ENCODE measurements at regions not wholly inside any gene's neighbourhood (a gene's known extent, or its start where the extent isn't known, plus 50 kb on each side); places are given as distances from the start of the nearest gene placed in this dataset.

GRCh38 chrX:43525901-43526610 is 130.0 kb upstream of the MAOA start:
- no peak overlapping the region for H3K4me2 ChIP-seq (ENCODE audit: insufficient read depth in 1 of 2, low read depth in 2 of 2, low read length in 2 of 2)
- no peak overlapping the region for H2BK20ac ChIP-seq (ENCODE audit: low read length)
- no peaks in the 10 kb centered on the region for H3K23me2 ChIP-seq (ENCODE audit: low read depth, low read length)
- DNase-seq (ENCODE audit: low read depth in 1 of 2, low spot score in 2 of 2) (no peak), FAIRE-seq (no peak)
- H3K4me1 ChIP-seq (replicated peaks in 1 of 4; ENCODE audit: control insufficient read depth in 3 of 4, insufficient read depth in 4 of 4, low read length in 3 of 4): no peaks in the 10 kb centered on the region
- H3K56ac ChIP-seq (replicated peaks; ENCODE audit: insufficient read length, low read depth, low read length): no peak overlapping the region
- H2AK5ac ChIP-seq (ENCODE audit: low read depth, low read length): no peak overlapping the region
- no peak overlapping the region for H3K18ac ChIP-seq (ENCODE audit: extremely low read depth, low read length)
- H2BK5ac ChIP-seq (ENCODE audit: low read depth, low read length): no peak overlapping the region
- H3K23ac ChIP-seq (ENCODE audit: insufficient read length): no peak overlapping the region
- H4K8ac ChIP-seq (ENCODE audit: extremely low read depth, insufficient read depth, low read length): no peak overlapping the region
- H3K4ac ChIP-seq (replicated peaks; ENCODE audit: insufficient read length, low read depth, low read length): no peak overlapping the region
- H3K27ac ChIP-seq (ENCODE audit: low read depth, low read length): no peak overlapping the region
- no peak overlapping the region for H3K9ac ChIP-seq (replicated peaks in 1 of 4; ENCODE audit: extremely low read depth in 1 of 4, low read depth in 3 of 4, low read length in 3 of 4)
- ChIA-PET POLR2A (ENCODE audit: partially characterized antibody) (no interaction called here), CTCF (ENCODE audit: partially characterized antibody) (no interaction called here)
- no peak overlapping the region for H4K91ac ChIP-seq (replicated peaks; ENCODE audit: insufficient read length, low read length)
- 80% methylated on average over 2 of the region's 5 CpGs; no CpG with 5 or more reads in 1 of the 2 experiments for WGBS, 2 experiments (ENCODE audit: extremely low coverage in 1 of 2, insufficient coverage in 1 of 2, insufficient read length in 1 of 2, insufficient replicate concordance in 2 of 2, low coverage in 1 of 2, low lambda C conversion rate in 2 of 2, missing lambda C conversion rate in 1 of 2)
- no peaks in the 10 kb centered on the region for H3K36me3 ChIP-seq (ENCODE audit: control insufficient read depth in 2 of 4, insufficient read depth in 4 of 4, low read length in 3 of 4)
- no peak overlapping the region for H4K5ac ChIP-seq (ENCODE audit: insufficient read length, low read depth, low read length)
- H2BK120ac ChIP-seq (replicated peaks; ENCODE audit: low read depth, low read length): no peak overlapping the region
- no peak overlapping the region for H3K4me3 ChIP-seq (ENCODE audit: extremely low read depth in 1 of 4, insufficient read depth in 2 of 4, low read depth in 3 of 4, low read length in 4 of 4)
- no peaks in the 10 kb centered on the region for H3K27me3 ChIP-seq (replicated peaks in 1 of 4; ENCODE audit: control insufficient read depth in 3 of 4, extremely low read depth in 1 of 4, insufficient read depth in 3 of 4, low read length in 3 of 4)
- no peak overlapping the region for H2BK15ac ChIP-seq (ENCODE audit: low read length)
- TF ChIP-seq SP1 (IDR thresholded peaks at IDR 0.05; ENCODE audit: low read depth, low read length) (no peak), GABPA (IDR thresholded peaks at IDR 0.05; ENCODE audit: borderline replicate concordance, insufficient read depth, low read length) (no peak), EP300 (IDR thresholded peaks at IDR 0.05; ENCODE audit: borderline replicate concordance in 1 of 2, low read depth in 2 of 2, low read length in 2 of 2) (no peak), RFX5 (IDR thresholded peaks at IDR 0.05; ENCODE audit: borderline replicate concordance, low read depth, low read length) (no peak), YY1 (IDR thresholded peaks at IDR 0.05; ENCODE audit: low read depth, low read length) (no peak), RNF2 (IDR thresholded peaks at IDR 0.05; ENCODE audit: borderline replicate concordance, low read depth, low read length, missing control alignments, poor library complexity, severe bottlenecking) (no peak), NANOG (IDR thresholded peaks at IDR 0.05; ENCODE audit: insufficient read depth, low read depth, low read length, poor library complexity, severe bottlenecking) (no peak), BRCA1 (IDR thresholded peaks at IDR 0.05; ENCODE audit: low read depth, low read length) (no peak), CEBPB (IDR thresholded peaks at IDR 0.05; ENCODE audit: low read depth, low read length) (no peak), ASH2L (IDR thresholded peaks at IDR 0.05; ENCODE audit: low read length) (no peak)
- H3K9me3 ChIP-seq (ENCODE audit: insufficient read depth in 2 of 2, low read depth in 1 of 2, low read length in 1 of 2): no peaks in the 10 kb centered on the region; a peak in 1 of 4 replicates
- H3K79me1 ChIP-seq (ENCODE audit: low read depth, low read length): no peaks in the 10 kb centered on the region
- no peak overlapping the region for H3K14ac ChIP-seq (ENCODE audit: insufficient read length)
- no peaks in the 10 kb centered on the region for H3K79me2 ChIP-seq (ENCODE audit: control insufficient read depth in 1 of 2, insufficient read depth in 2 of 2, low read length in 2 of 2)
- no peak overlapping the region for H2AFZ ChIP-seq (ENCODE audit: low read length)
- no peaks in the 10 kb centered on the region for H4K20me1 ChIP-seq (replicated peaks in 1 of 2; ENCODE audit: control insufficient read depth in 1 of 2, insufficient read depth in 2 of 2, low read length in 2 of 2)
- H2BK12ac ChIP-seq (ENCODE audit: low read depth, low read length): no peak overlapping the region
